K562 (cell line): ENCODE measurements at regions not wholly inside any gene's neighbourhood (a gene's known extent, or its start where the extent isn't known, plus 50 kb on each side); places are given as distances from the start of the nearest gene placed in this dataset.

Source experiments
- CREB5 ChIP-seq: fragments of 250-450 bp; sonication (Bioruptor Pico); IDR thresholded peaks from 2 replicates; pipeline ENCODE4 v1.5.0; 2020; ENCODE audit warnings: mild to moderate bottlenecking
- HCFC1 ChIP-seq: IDR thresholded peaks from 2 replicates; pipeline ENCODE4 v1.6.1; 2012; ENCODE audit warnings: low read depth, low read length, improper control_type of control experiment
- JUND ChIP-seq, 2 experiments: IDR thresholded peaks; 2 replicates in 1 of 2; 3 replicates in 1 of 2; pipeline ENCODE4 v1.6.1; 2011; ENCODE audit warnings: borderline replicate concordance in 2 of 2, low read depth in 2 of 2, low read length in 2 of 2, improper control_type of control experiment in 1 of 2, missing biosample characterization in 1 of 2, missing genetic modification characterization in 1 of 2, missing genetic modification reagents in 1 of 2
- MLLT1 ChIP-seq, 2 experiments: fragments of 450-650 bp; IDR thresholded peaks; 2 replicates each; pipeline ENCODE4 v1.6.1; 2016
- NONO ChIP-seq, 2 experiments: fragments of 200-400 bp in 1 of 2; fragments of 450-650 bp in 1 of 2; formaldehyde crosslinking in 1 of 2; IDR thresholded peaks; 2 replicates each; pipeline ENCODE4 v1.6.1; 2017; ENCODE audit warnings: low read depth in 2 of 2, mild to moderate bottlenecking in 2 of 2, moderate library complexity in 2 of 2, low read length in 1 of 2
- POLR2A ChIP-seq: fragments of 450-650 bp; conservative IDR thresholded peaks from 2 replicates; pipeline ENCODE4 v1.6.1; 2016
- POLR2AphosphoS2 ChIP-seq: IDR thresholded peaks from 2 replicates; pipeline ENCODE4 v1.6.1; 2012; ENCODE audit warnings: low read length, improper control_type of control experiment
- RFX5 ChIP-seq: IDR thresholded peaks from 2 replicates; pipeline ENCODE4 v1.6.1; 2011; ENCODE audit warnings: low read depth, mild to moderate bottlenecking, improper control_type of control experiment, low read length
- RNF219 ChIP-seq: fragments of 250-450 bp; sonication (Bioruptor Pico); IDR thresholded peaks from 2 replicates; pipeline ENCODE4 v1.5.0; 2022; ENCODE audit warnings: mild to moderate bottlenecking
- ZFP36 ChIP-seq: fragments of 150-350 bp; IDR thresholded peaks from 2 replicates; pipeline ENCODE4 v1.6.1; 2018; ENCODE audit warnings: low read length, low read depth; ENCODE audit not compliant: partially characterized antibody
- TF ChIP-seq, protein P1 (sequence below), 3 experiments: IDR thresholded peaks in 2 of 3; conservative IDR thresholded peaks in 1 of 3; 2 replicates each; pipeline ENCODE4 v1.5.1; 2011 to 2012; ENCODE audit warnings: low read length in 3 of 3, mild to moderate bottlenecking in 3 of 3, control low read depth in 2 of 3, improper control_type of control experiment in 1 of 3, inconsistent platforms in 1 of 3, low read depth in 1 of 3, mixed read lengths in 1 of 3, moderate library complexity in 1 of 3; ENCODE audit not compliant: insufficient read depth in 2 of 3

- TF ChIP-seq, protein P1, sequence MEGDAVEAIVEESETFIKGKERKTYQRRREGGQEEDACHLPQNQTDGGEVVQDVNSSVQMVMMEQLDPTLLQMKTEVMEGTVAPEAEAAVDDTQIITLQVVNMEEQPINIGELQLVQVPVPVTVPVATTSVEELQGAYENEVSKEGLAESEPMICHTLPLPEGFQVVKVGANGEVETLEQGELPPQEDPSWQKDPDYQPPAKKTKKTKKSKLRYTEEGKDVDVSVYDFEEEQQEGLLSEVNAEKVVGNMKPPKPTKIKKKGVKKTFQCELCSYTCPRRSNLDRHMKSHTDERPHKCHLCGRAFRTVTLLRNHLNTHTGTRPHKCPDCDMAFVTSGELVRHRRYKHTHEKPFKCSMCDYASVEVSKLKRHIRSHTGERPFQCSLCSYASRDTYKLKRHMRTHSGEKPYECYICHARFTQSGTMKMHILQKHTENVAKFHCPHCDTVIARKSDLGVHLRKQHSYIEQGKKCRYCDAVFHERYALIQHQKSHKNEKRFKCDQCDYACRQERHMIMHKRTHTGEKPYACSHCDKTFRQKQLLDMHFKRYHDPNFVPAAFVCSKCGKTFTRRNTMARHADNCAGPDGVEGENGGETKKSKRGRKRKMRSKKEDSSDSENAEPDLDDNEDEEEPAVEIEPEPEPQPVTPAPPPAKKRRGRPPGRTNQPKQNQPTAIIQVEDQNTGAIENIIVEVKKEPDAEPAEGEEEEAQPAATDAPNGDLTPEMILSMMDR (IDR thresholded peaks at IDR 0.05 in 2 of 3, conservative IDR thresholded peaks at IDR 0.05 in 1 of 3; ENCODE audit: insufficient read depth in 2 of 3, low read depth in 1 of 3, low read length in 3 of 3) = no peak
- no peak for TF ChIP-seq ZFP36
- no peak for TF ChIP-seq JUND (IDR thresholded peaks at IDR 0.05; ENCODE audit: borderline replicate concordance, low read depth, low read length)
- TF ChIP-seq JUND (tag; IDR thresholded peaks at IDR 0.05; ENCODE audit: borderline replicate concordance, low read depth, low read length) = no peak
- TF ChIP-seq POLR2A = no peak
- TF ChIP-seq CREB5 = no peak
- TF ChIP-seq RFX5 = no peak
- no peak for TF ChIP-seq RNF219 (CRISPR knock-in tag)
- TF ChIP-seq HCFC1 = no peak
- no peak for TF ChIP-seq POLR2AphosphoS2
- no peak for TF ChIP-seq MLLT1 (IDR thresholded peaks at IDR 0.05)
- no peak for TF ChIP-seq NONO (IDR thresholded peaks at IDR 0.05; ENCODE audit: low read depth in 2 of 2, low read length in 1 of 2)
Observed at GRCh38 chr16:62408760-62409159, 372.5 kb upstream of the CDH8 start.
